ENCODE measurements at regions not wholly inside any gene's neighbourhood (a gene's known extent, or its start where the extent isn't known, plus 50 kb on each side); places are given as distances from the start of the nearest gene placed in this dataset.

GRCh38 chr11:134678744-134679143 is 266.7 kb upstream of the B3GAT1 start:
- no peaks in the 10 kb centered on the region for H3K27me3 Mint-ChIP-seq (ENCODE audit: low read depth)
- H3K4me1 Mint-ChIP-seq, result no peaks in the 10 kb centered on the region
- no peak for DNase-seq (ENCODE audit: low spot score)
- H3K27ac Mint-ChIP-seq, result no peak overlapping the region
- POLR2A ChIA-PET, result no interaction called here
- no peak for TF ChIP-seq JAZF1 (CRISPR knock-in tag; IDR thresholded peaks at IDR 0.05)
- no peak for TF ChIP-seq ZNF396 (CRISPR knock-in tag; IDR thresholded peaks at IDR 0.05; ENCODE audit: borderline replicate concordance)
- TF ChIP-seq TCF7 (CRISPR knock-in tag; IDR thresholded peaks at IDR 0.05; ENCODE audit: low read depth), result no peak
- no peak for TF ChIP-seq ZNF416 (CRISPR knock-in tag; IDR thresholded peaks at IDR 0.05)
- TF ChIP-seq JUN (CRISPR knock-in tag; IDR thresholded peaks at IDR 0.05), result no peak
- no peak for TF ChIP-seq PRRX2 (CRISPR knock-in tag; IDR thresholded peaks at IDR 0.05)
- no peak for TF ChIP-seq ATF1 (CRISPR knock-in tag; IDR thresholded peaks at IDR 0.05)
- TF ChIP-seq CREB1 (CRISPR knock-in tag; IDR thresholded peaks at IDR 0.05), result no peak
- TF ChIP-seq HMGA2 (CRISPR knock-in tag; IDR thresholded peaks at IDR 0.05), result no peak
- TF ChIP-seq FOXK1 (CRISPR knock-in tag; IDR thresholded peaks at IDR 0.05), result no peak
- no peak for TF ChIP-seq ERG (CRISPR knock-in tag; IDR thresholded peaks at IDR 0.05)
- no peak for TF ChIP-seq SMAD4 (CRISPR knock-in tag; IDR thresholded peaks at IDR 0.05)
- no peak for TF ChIP-seq ZNF138 (CRISPR knock-in tag; conservative IDR thresholded peaks at IDR 0.05)
- no peak for TF ChIP-seq E2F1 (CRISPR knock-in tag; IDR thresholded peaks at IDR 0.05)
- no peak for TF ChIP-seq FOXP4 (CRISPR knock-in tag; IDR thresholded peaks at IDR 0.05)
- ATAC-seq, result no peak
- no peaks in the 10 kb centered on the region for H3K36me3 Mint-ChIP-seq
- H3K4me3 Mint-ChIP-seq, result no peak overlapping the region
- H3K9me3 Mint-ChIP-seq, result no peaks in the 10 kb centered on the region
- CTCF ChIA-PET, result interaction anchor here (0.7 to 1.2 kb wide), 3 partner anchors 113 to 189 kb away, joined by 3 to 5 read pairs (median 3); no protein-coding TSS in a partner anchor

GRCh38 chr11:134677891-134678551 is 266.0 kb upstream of the B3GAT1 start:
- no peak overlapping the region for H3K4me3 Mint-ChIP-seq
- no peaks in the 10 kb centered on the region for H3K27me3 Mint-ChIP-seq (ENCODE audit: low read depth)
- H3K4me1 Mint-ChIP-seq, result no peaks in the 10 kb centered on the region
- ChIA-PET CTCF (interaction anchor here (0.6 to 1.2 kb wide), 2 partner anchors 114 to 972 kb away, joined by 3 read pairs; no protein-coding TSS in a partner anchor), POLR2A (no interaction called here)
- H3K36me3 Mint-ChIP-seq, result no peaks in the 10 kb centered on the region
- DNase-seq (ENCODE audit: low spot score), result no peak
- no peaks in the 10 kb centered on the region for H3K9me3 Mint-ChIP-seq
- no peak for TF ChIP-seq MXD4 (CRISPR knock-in tag; IDR thresholded peaks at IDR 0.05; ENCODE audit: borderline replicate concordance)
- no peak for ATAC-seq
- H3K27ac Mint-ChIP-seq, result no peak overlapping the region

- ChIA-PET POLR2A (no interaction called here), CTCF (no interaction called here)
- no peaks in the 10 kb centered on the region for H3K27me3 Mint-ChIP-seq (ENCODE audit: low read depth)
- no peaks in the 10 kb centered on the region for H3K36me3 Mint-ChIP-seq
- TF ChIP-seq PRRX2 (CRISPR knock-in tag; IDR thresholded peaks at IDR 0.05) (no peak), SOX15 (CRISPR knock-in tag; IDR thresholded peaks at IDR 0.05) (no peak), ZMAT4 (CRISPR knock-in tag; IDR thresholded peaks at IDR 0.05) (no peak), NFE2L1 (CRISPR knock-in tag; IDR thresholded peaks at IDR 0.05) (no peak), ZNF281 (CRISPR knock-in tag; IDR thresholded peaks at IDR 0.05) (no peak), NR2C2 (CRISPR knock-in tag; IDR thresholded peaks at IDR 0.05) (no peak), MLX (CRISPR knock-in tag; IDR thresholded peaks at IDR 0.05) (no peak)
- DNase-seq (ENCODE audit: low spot score) (no peak), ATAC-seq (no peak)
- H3K4me3 Mint-ChIP-seq, result no peak overlapping the region
- no peaks in the 10 kb centered on the region for H3K9me3 Mint-ChIP-seq
- no peak overlapping the region for H3K27ac Mint-ChIP-seq
- H3K4me1 Mint-ChIP-seq, result no peaks in the 10 kb centered on the region
These were observed 265.4 kb upstream of the B3GAT1 start for GRCh38 chr11:134677397-134677822.

All from WTC11 (cell line).